GM18873 (cell line): ENCODE measurements at regions not wholly inside any gene's neighbourhood (a gene's known extent, or its start where the extent isn't known, plus 50 kb on each side); places are given as distances from the start of the nearest gene placed in this dataset.

Source experiments
- ATAC-seq: cut with Tn5 transposase; IDR thresholded peaks from one replicate; pipeline ENCODE4 v1.9.1; 2021; ENCODE audit warnings: mild to moderate bottlenecking, moderate library complexity, moderate number of reproducible peaks; ENCODE audit not compliant: unreplicated experiment, low FRiP score

GRCh38 chr12:91937009-91937408, 208.6 kb downstream of the BTG1 start:
- ATAC-seq = no peak

GRCh38 chr12:91935296-91935695, 210.3 kb downstream of the BTG1 start:
- no peak for ATAC-seq

- no peak for ATAC-seq
Measured at GRCh38 chr12:91931111-91931510, 214.5 kb downstream of the BTG1 start.

- no peak for ATAC-seq
Measured at GRCh38 chr12:91928501-91928900, 217.1 kb downstream of the BTG1 start.

- ATAC-seq = no peak
Measured at GRCh38 chr12:91926848-91927247, 218.8 kb downstream of the BTG1 start.

GRCh38 chr12:91924827-91925226, 220.8 kb downstream of the BTG1 start:
- no peak for ATAC-seq

DNA sequence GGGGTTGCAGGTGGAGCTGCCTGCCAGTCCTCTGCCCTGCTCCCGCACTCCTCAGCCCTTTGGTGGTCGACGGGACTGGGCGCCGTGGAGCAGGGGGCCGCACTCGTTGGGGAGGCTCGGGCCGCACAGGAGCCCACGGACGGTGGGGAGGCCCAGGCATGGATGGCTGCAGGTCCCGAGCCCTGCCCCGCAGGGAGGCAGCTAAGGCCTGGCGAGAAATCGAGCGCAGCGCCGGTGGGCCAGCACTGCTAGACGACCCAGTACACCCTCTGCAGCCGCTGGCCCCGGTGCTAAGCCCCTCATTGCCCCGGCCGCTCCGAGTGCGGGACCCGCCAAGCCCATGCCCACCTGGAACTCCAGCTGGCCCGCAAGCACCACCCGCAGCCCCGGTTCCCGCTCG, 221.8 kb downstream of the BTG1 start:
- no peak for ATAC-seq

DNA sequence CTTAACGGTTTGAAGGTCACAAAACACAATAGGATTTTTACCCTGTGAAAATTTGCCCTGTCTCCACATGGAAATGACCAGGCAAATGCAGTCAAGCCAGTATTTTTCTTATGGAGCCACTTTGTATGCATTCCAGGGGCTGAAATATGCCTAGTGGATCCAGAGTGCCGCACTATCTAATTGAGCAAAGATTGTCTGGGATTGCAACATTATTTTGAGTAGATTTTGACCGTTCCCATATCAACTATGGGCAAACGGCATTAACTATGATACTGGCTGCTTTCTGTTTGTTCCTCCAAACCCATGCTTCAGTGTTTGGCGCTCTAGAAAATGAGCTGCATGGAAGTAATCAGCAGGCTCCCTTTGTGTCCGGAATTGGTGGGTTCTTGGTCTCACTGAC, 223.0 kb downstream of the BTG1 start:
- ATAC-seq = no peak

DNA sequence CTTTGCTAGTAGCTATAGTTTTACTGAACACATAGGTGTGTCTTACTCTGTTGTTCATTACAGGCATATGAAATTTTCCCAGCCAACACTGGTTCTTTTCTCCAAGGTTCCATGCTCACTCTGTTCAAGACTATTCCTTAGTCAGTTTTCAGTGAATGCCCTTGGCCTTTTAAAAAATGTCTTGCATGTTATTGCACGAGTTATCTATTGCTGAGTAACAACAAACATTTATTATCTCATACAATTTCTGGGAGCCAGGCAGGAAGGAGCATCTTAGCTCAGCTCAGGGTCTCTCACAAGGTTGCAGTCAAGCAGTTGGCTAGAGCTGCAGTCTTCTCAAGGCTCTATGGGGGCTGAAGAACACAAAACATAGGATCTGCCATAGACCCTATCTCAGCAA, 223.5 kb downstream of the BTG1 start:
- ATAC-seq = no peak

DNA sequence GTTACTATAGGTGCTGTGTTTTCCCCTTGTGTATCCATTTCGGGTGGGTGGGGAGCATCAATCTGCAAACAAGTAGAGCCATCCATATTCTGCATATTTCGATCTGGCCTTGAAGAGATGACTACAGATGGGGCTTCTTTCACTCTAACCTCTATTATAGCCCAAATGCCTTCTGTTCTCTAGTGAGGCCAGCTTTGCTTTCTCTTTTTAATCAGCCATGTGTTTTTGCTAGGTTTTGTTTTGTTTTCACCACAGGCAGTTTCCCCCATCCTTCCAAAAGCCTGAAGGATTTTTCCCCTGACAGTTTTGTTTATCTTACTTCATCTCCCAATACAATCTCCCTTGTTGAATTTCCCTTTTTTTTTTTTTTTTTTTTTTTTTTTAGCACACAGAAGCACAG, 224.1 kb downstream of the BTG1 start:
- no peak for ATAC-seq

GRCh38 chr12:91920741-91921140, 224.9 kb downstream of the BTG1 start:
- no peak for ATAC-seq

DNA sequence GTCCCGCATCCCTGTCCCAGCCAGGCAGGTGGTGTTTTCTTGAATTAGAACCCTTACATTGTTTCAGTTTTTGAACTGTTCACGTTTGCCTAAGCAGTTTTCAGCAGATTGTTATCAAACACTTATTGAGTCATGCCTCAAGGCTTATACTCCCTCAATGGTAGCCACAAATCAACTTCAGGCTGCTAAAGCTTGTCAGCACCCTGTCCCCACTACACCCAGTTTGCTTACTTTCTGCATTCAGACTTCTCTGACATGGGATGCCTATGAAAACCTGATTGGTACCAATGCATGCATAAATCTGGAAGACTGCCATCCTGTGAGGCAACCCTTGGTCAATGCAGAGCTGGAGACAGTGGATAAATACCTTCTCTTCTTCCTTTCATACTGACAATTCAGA, 225.4 kb downstream of the BTG1 start:
- ATAC-seq = no peak

- ATAC-seq = no peak
Measured at GRCh38 chr12:91918431-91918830, 227.2 kb downstream of the BTG1 start.

- no peak for ATAC-seq
Measured at GRCh38 chr12:91914701-91915100, 230.9 kb downstream of the BTG1 start.

- no peak for ATAC-seq
Measured at GRCh38 chr12:91913651-91914050, 232.0 kb downstream of the BTG1 start.

GRCh38 chr12:91913124-91913523, 232.5 kb downstream of the BTG1 start:
- ATAC-seq = no peak

DNA sequence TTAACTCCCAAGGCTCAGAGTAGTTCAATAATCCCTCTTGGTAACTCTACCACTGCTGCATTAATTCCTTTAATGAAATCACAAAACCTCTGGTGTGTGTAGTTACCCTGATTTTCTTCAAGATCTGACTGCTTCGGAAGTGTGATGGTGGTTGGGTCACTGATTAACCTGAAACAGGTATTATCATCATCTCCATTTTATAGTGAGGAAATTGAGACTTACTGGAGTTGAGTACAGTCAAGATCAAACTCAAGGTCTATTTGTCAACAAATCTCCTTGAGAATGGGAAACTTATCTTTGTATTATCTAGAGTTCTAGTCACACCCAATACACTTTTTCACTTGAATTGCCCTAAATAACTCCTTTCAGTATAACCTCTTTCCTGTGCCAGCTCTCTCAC, 233.5 kb downstream of the BTG1 start:
- ATAC-seq = no peak

DNA sequence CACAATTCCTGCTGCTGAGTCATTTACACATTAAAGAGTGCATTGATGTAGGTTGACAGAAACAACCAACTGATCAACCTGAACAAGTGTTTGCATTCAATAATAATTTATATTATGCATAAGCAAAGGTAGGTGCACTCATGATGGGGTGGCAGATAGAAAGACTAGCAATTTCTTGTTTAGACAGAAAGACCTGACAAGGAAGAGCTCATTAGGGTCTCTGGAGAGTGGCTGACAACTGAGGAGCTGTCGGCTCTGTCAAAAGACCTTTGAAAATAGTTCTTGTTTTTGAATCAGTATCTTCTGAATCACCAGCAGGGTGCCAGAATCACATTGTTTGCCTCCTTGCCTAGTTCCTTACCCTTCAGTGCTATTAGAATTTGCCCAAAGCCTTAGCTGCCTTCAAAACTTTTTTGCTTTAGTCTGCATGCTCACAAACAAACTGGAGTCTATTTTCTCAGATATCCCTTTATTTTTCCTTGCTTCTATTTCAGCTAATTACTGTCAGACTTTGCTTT, 234.7 kb downstream of the BTG1 start:
- ATAC-seq = no peak

- ATAC-seq = no peak
Measured at GRCh38 chr12:91902860-91903683, 242.6 kb downstream of the BTG1 start.

DNA sequence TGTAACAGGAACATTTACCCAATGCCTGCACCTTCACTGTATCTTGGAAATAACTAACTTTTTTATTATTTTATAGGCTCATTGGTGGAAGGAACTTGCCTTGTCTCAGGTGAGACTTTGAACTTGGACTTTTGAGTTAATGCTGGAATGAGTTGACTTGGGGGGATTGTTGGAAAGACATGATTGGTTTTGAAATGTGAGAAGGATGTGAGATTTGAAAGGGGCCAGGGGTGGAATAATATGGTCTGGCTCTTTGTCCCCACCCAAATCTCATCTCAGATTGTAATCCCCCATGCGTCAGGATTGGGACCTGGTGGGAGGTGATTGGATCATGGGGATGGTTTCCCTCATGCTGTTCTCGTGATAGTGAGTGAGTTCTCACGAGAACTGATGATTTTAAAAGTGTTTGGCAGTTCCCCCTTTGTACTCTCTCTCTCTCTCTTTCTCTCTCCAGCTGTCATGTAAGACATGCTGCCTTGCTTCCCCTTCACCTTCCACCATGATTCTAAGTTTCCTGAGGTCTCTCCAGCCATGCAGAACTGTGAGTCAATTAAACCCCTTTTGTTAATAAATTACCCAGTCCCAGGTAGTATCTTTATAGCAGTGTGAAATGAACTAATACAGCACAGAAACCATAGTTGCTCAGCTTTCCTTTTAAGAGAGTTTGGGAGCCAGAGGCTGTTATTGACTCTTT, 244.1 kb downstream of the BTG1 start:
- no peak for ATAC-seq

GRCh38 chr12:91900971-91901370, 244.7 kb downstream of the BTG1 start:
- no peak for ATAC-seq

GRCh38 chr12:91899056-91899455, 246.6 kb downstream of the BTG1 start:
- no peak for ATAC-seq
